Fibroblast of lung (primary cell): ENCODE measurements at regions not wholly inside any gene's neighbourhood (a gene's known extent, or its start where the extent isn't known, plus 50 kb on each side); places are given as distances from the start of the nearest gene placed in this dataset.

Experiments used
- DNase-seq, 2 donors: peaks; one replicate each; pipeline versions ENCODE4 v3.0.0 to v3.0.0-alpha.2; 2010; ENCODE audit warnings: low read depth in 2 of 2
- H2AFZ ChIP-seq: 2 replicates; pipeline ENCODE4 v1.5.1; 2012; ENCODE audit warnings: low read length, control low read depth, inconsistent platforms
- H3K27ac ChIP-seq: 2 replicates; pipeline ENCODE4 v1.5.1; 2011; ENCODE audit warnings: low read length, control low read depth; ENCODE audit not compliant: insufficient read depth
- H3K27me3 ChIP-seq: 2 replicates; pipeline ENCODE4 v1.5.1; 2011; ENCODE audit warnings: mild to moderate bottlenecking, low read length; ENCODE audit not compliant: control insufficient read depth, insufficient read depth
- H3K36me3 ChIP-seq: 2 replicates; pipeline ENCODE4 v1.5.1; 2011; ENCODE audit warnings: low read length; ENCODE audit not compliant: control insufficient read depth, insufficient read depth
- H3K4me1 ChIP-seq: 2 replicates; pipeline ENCODE4 v1.5.1; 2011; ENCODE audit warnings: low read length; ENCODE audit not compliant: control insufficient read depth, insufficient read depth; ENCODE audit errors: extremely low read depth
- H3K4me2 ChIP-seq: 2 replicates; pipeline ENCODE4 v1.5.1; 2011; ENCODE audit warnings: low read length, control low read depth; ENCODE audit not compliant: insufficient read depth; ENCODE audit errors: extremely low read depth
- H3K4me3 ChIP-seq, 4 experiments: fragments of 200-600 bp in 1 of 4; sonication (generic) in 1 of 4; replicated peaks in 1 of 4; 2 replicates each; pipeline ENCODE4 v1.5.1; 2011 to 2016; ENCODE audit warnings: low read length in 4 of 4, low read depth in 3 of 4, mild to moderate bottlenecking in 3 of 4, control low read depth in 2 of 4, inconsistent platforms in 1 of 4, mixed read lengths in 1 of 4; ENCODE audit not compliant: insufficient read depth in 1 of 4; ENCODE audit errors: control extremely low read depth in 1 of 4
- H3K79me2 ChIP-seq: 2 replicates; pipeline ENCODE4 v1.5.1; 2012; ENCODE audit warnings: mild to moderate bottlenecking, low read length, inconsistent platforms; ENCODE audit not compliant: control insufficient read depth, insufficient read depth
- H3K9ac ChIP-seq: 2 replicates; pipeline ENCODE4 v1.5.1; 2011; ENCODE audit warnings: mild to moderate bottlenecking, low read length, control low read depth; ENCODE audit not compliant: insufficient read depth
- H3K9me3 ChIP-seq: 2 replicates; pipeline ENCODE4 v1.5.1; 2012; ENCODE audit warnings: low read depth, low read length; ENCODE audit not compliant: control insufficient read depth, insufficient read depth
- H4K20me1 ChIP-seq: 2 replicates; pipeline ENCODE4 v1.5.1; 2011; ENCODE audit warnings: low read length; ENCODE audit not compliant: control insufficient read depth, insufficient read depth; ENCODE audit errors: extremely low read depth
- EZH2 ChIP-seq: IDR thresholded peaks from 2 replicates; pipeline ENCODE4 v1.5.1; 2012; ENCODE audit warnings: low read length, control low read depth, mild to moderate bottlenecking; ENCODE audit errors: missing control alignments
- TF ChIP-seq, protein P1 (sequence below), 2 donors: IDR thresholded peaks in 1 of 2; conservative IDR thresholded peaks in 1 of 2; 1 replicate in 1 of 2; 2 replicates in 1 of 2; pipeline ENCODE4 v1.5.1; 2011 to 2012; ENCODE audit warnings: low read length in 2 of 2, control low read depth in 1 of 2, inconsistent platforms in 1 of 2, low read depth in 1 of 2, mild to moderate bottlenecking in 1 of 2

DNA sequence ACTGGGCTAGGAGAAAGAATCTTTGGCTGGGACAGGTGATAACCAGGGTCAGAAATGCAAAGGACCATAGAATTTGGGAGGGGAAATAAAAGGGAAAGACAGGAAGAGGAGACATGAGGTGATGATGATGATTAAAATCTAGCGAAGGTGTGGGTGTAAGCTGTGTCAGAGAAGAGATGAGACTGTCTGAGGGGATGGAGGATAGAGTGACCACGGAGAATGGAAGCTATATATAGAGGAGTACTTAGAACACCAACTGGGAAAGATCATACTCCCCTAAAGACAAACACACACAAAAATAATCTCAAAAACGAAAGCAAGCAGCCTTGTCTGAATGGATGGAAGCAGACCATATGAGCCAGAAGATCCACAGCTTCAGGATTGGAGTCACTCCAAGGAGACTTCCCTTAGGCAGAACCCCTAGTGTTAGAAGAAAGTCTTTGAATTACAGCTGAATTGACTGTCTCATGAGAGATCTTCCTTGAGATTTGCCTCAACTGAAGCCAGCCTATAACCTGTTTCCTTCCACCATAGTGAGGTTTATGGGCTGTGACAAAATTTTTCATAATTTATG lies 115.2 kb upstream of the DAZL start:
- TF ChIP-seq, protein P1, sequence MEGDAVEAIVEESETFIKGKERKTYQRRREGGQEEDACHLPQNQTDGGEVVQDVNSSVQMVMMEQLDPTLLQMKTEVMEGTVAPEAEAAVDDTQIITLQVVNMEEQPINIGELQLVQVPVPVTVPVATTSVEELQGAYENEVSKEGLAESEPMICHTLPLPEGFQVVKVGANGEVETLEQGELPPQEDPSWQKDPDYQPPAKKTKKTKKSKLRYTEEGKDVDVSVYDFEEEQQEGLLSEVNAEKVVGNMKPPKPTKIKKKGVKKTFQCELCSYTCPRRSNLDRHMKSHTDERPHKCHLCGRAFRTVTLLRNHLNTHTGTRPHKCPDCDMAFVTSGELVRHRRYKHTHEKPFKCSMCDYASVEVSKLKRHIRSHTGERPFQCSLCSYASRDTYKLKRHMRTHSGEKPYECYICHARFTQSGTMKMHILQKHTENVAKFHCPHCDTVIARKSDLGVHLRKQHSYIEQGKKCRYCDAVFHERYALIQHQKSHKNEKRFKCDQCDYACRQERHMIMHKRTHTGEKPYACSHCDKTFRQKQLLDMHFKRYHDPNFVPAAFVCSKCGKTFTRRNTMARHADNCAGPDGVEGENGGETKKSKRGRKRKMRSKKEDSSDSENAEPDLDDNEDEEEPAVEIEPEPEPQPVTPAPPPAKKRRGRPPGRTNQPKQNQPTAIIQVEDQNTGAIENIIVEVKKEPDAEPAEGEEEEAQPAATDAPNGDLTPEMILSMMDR (conservative IDR thresholded peaks at IDR 0.05 in 1 of 2, IDR thresholded peaks at IDR 0.05 in 1 of 2; ENCODE audit: low read depth in 1 of 2, low read length in 2 of 2), result no peak
- TF ChIP-seq EZH2, result no peak
- no peak overlapping the region for H3K4me3 ChIP-seq
- no peaks in the 10 kb centered on the region for H3K9me3 ChIP-seq
- H3K36me3 ChIP-seq, result no peaks in the 10 kb centered on the region
- H3K79me2 ChIP-seq, result no peaks in the 10 kb centered on the region
- H3K27me3 ChIP-seq, result no peaks in the 10 kb centered on the region
- H3K27ac ChIP-seq, result no peak overlapping the region
- DNase-seq, result no peak
- no peaks in the 10 kb centered on the region for H4K20me1 ChIP-seq
- H3K4me1 ChIP-seq, result no peaks in the 10 kb centered on the region
- H2AFZ ChIP-seq, result no peak overlapping the region
- H3K9ac ChIP-seq, result no peak overlapping the region
- H3K4me2 ChIP-seq, result no peak overlapping the region

DNA sequence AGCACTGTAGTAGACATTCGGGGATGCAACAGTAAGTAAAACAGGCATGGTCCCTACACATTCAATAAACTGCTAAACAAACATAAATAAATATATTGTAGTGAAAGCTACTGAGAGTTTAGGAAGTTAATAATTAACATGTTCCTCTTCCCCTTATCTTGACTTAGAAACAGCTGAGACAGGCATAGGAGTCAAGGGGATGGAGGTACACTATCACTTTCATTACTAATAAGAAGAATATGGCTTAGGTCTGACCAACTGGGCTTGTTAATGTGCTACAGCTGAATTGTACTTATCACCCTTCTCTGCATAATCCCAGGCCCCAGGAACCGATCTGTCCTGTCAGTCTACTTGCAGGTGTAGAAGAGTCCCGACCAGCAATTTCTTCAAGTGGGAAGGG lies 116.3 kb upstream of the DAZL start:
- H3K4me3 ChIP-seq, result no peak overlapping the region
- DNase-seq, result no peak
- no peak overlapping the region for H3K4me2 ChIP-seq
- H3K4me1 ChIP-seq, result no peaks in the 10 kb centered on the region
- no peaks in the 10 kb centered on the region for H3K9me3 ChIP-seq
- H2AFZ ChIP-seq, result no peak overlapping the region
- H4K20me1 ChIP-seq, result no peaks in the 10 kb centered on the region
- H3K27ac ChIP-seq, result no peak overlapping the region
- H3K27me3 ChIP-seq, result no peaks in the 10 kb centered on the region
- no peaks in the 10 kb centered on the region for H3K79me2 ChIP-seq
- H3K36me3 ChIP-seq, result no peaks in the 10 kb centered on the region
- no peak for TF ChIP-seq EZH2
- TF ChIP-seq, protein P1 (conservative IDR thresholded peaks at IDR 0.05 in 1 of 2, IDR thresholded peaks at IDR 0.05 in 1 of 2; ENCODE audit: low read depth in 1 of 2, low read length in 2 of 2), result no peak
- H3K9ac ChIP-seq, result no peak overlapping the region

DNA sequence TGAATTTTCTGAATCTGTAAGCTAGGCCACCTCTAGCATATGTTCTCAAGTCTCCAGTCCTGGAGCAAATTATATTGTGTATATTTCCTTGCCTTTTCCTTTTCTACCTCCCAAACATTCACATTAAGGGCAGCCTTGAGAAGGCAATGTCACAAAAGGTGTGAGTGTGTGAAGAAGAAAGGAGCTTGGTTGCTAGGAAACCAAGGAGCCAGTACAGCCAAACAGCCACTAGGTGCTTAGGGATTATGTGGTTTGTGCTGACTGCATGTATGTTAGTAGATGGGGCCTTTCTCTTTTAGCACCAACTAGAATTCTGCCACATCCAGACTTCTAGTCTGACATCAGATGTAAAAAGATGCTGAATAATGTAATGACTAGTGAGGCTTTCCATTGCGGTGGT lies 118.8 kb upstream of the DAZL start:
- H3K27me3 ChIP-seq, result no peaks in the 10 kb centered on the region
- H3K9me3 ChIP-seq, result no peaks in the 10 kb centered on the region
- TF ChIP-seq, protein P1 (conservative IDR thresholded peaks at IDR 0.05 in 1 of 2, IDR thresholded peaks at IDR 0.05 in 1 of 2; ENCODE audit: low read depth in 1 of 2, low read length in 2 of 2), result peak in 1 of 2 donors; percentile 7
- TF ChIP-seq EZH2, result no peak
- no peak overlapping the region for H3K4me2 ChIP-seq
- no peak overlapping the region for H3K4me3 ChIP-seq
- no peak overlapping the region for H3K27ac ChIP-seq
- peak in 1 of 2 donors; percentile 48 for DNase-seq
- no peak overlapping the region for H2AFZ ChIP-seq
- no peaks in the 10 kb centered on the region for H3K79me2 ChIP-seq
- H3K9ac ChIP-seq, result no peak overlapping the region
- no peaks in the 10 kb centered on the region for H3K4me1 ChIP-seq
- H4K20me1 ChIP-seq, result no peaks in the 10 kb centered on the region
- H3K36me3 ChIP-seq, result no peaks in the 10 kb centered on the region
